ENCODE measurements at regions not wholly inside any gene's neighbourhood (a gene's known extent, or its start where the extent isn't known, plus 50 kb on each side); places are given as distances from the start of the nearest gene placed in this dataset.

- H3K27me3 ChIP-seq (replicated peaks in 1 of 2; ENCODE audit: control insufficient read depth in 2 of 2, insufficient read depth in 2 of 2, low read length in 1 of 2), result no peaks in the 10 kb centered on the region
- H3K9ac ChIP-seq (ENCODE audit: control insufficient read depth, insufficient read depth, low read length), result no peak overlapping the region
- no peaks in the 10 kb centered on the region for H3K79me2 ChIP-seq (ENCODE audit: control insufficient read depth, insufficient read depth, low read length)
- FAIRE-seq, result no peak
- no TSS peak for BruUV-seq (replicated peaks)
- no peaks in the 10 kb centered on the region for H3K9me3 ChIP-seq (replicated peaks; ENCODE audit: control insufficient read depth, insufficient read depth, low read length)
- in situ Hi-C loops (cut with MboI) (no loop called here), intact Hi-C loops (cut with micrococcal nuclease; ENCODE audit: unreplicated experiment) (no loop called here)
- ATAC-seq, result no peak
- SMC1A ChIA-PET (ENCODE audit: uncharacterized antibody, unreplicated experiment), result no interaction called here
- WGBS (ENCODE audit: insufficient coverage, insufficient replicate concordance, low lambda C conversion rate, missing lambda C conversion rate), result 14% methylated on average over 2 of the region's 2 CpGs
- H3K4me3 ChIP-seq, result no peak overlapping the region
- RAD21 ChIA-PET (ENCODE audit: unreplicated experiment), result no interaction called here
- no peak for TF ChIP-seq SREBF1 (IDR thresholded peaks at IDR 0.05; ENCODE audit: low read length)
- H3K4me1 ChIP-seq (ENCODE audit: control insufficient read depth, insufficient read depth, low read length), result no peaks in the 10 kb centered on the region
- no peak overlapping the region for H3K4me2 ChIP-seq (ENCODE audit: control insufficient read depth, insufficient read depth)
- CTCF ChIA-PET, result no interaction called here
- H2AFZ ChIP-seq (ENCODE audit: control insufficient read depth, low read depth, low read length), result no peak overlapping the region
- H4K20me1 ChIP-seq (ENCODE audit: control insufficient read depth, insufficient read depth), result no peaks in the 10 kb centered on the region
- POLR2A ChIA-PET, result no interaction called here
- no peak overlapping the region for H3K27ac ChIP-seq (ENCODE audit: control insufficient read depth, insufficient read depth)
- DNase-seq (ENCODE audit: low read depth, low spot score), result no peak
- no peaks in the 10 kb centered on the region for H3K36me3 ChIP-seq (ENCODE audit: control insufficient read depth in 2 of 2, insufficient read depth in 2 of 2, low read length in 1 of 2)
These were observed 1287.4 kb upstream of the B3GALT2 start for GRCh38 chr1:194473766-194474165.

- intact Hi-C loops (cut with micrococcal nuclease; ENCODE audit: unreplicated experiment) (no loop called here), in situ Hi-C loops (cut with MboI) (no loop called here)
- Histone ChIP-seq H3K27ac (ENCODE audit: control insufficient read depth, insufficient read depth) (no peak overlapping the region), H3K27me3 (replicated peaks in 1 of 2; ENCODE audit: control insufficient read depth in 2 of 2, insufficient read depth in 2 of 2, low read length in 1 of 2) (no peaks in the 10 kb centered on the region), H3K9ac (ENCODE audit: control insufficient read depth, insufficient read depth, low read length) (no peak overlapping the region), H3K4me2 (ENCODE audit: control insufficient read depth, insufficient read depth) (no peak overlapping the region), H4K20me1 (ENCODE audit: control insufficient read depth, insufficient read depth) (no peaks in the 10 kb centered on the region), H3K36me3 (ENCODE audit: control insufficient read depth in 2 of 2, insufficient read depth in 2 of 2, low read length in 1 of 2) (no peaks in the 10 kb centered on the region), H3K4me1 (ENCODE audit: control insufficient read depth, insufficient read depth, low read length) (no peaks in the 10 kb centered on the region), H2AFZ (ENCODE audit: control insufficient read depth, low read depth, low read length) (no peak overlapping the region), H3K4me3 (no peak overlapping the region), H3K79me2 (ENCODE audit: control insufficient read depth, insufficient read depth, low read length) (no peaks in the 10 kb centered on the region), H3K9me3 (replicated peaks; ENCODE audit: control insufficient read depth, insufficient read depth, low read length) (no peaks in the 10 kb centered on the region)
- ChIA-PET POLR2A (no interaction called here), CTCF (no interaction called here), SMC1A (ENCODE audit: uncharacterized antibody, unreplicated experiment) (interaction anchor here (0.9 kb wide), 1 partner anchor 66 kb away, joined by 3 read pairs; no protein-coding TSS in a partner anchor), RAD21 (ENCODE audit: unreplicated experiment) (no interaction called here)
- ATAC-seq, result no peak
- BruUV-seq (replicated peaks), result no TSS peak
- no peak for TF ChIP-seq SMAD5 (IDR thresholded peaks at IDR 0.05; ENCODE audit: low read depth)
- no peak for TF ChIP-seq CEBPB (IDR thresholded peaks at IDR 0.05; ENCODE audit: borderline replicate concordance in 1 of 2, low read depth in 2 of 2, low read length in 2 of 2)
- no peak for TF ChIP-seq MXI1 (IDR thresholded peaks at IDR 0.05; ENCODE audit: low read depth, low read length)
- no peak for TF ChIP-seq NR2C1 (IDR thresholded peaks at IDR 0.05)
- TF ChIP-seq SMAD1 (IDR thresholded peaks at IDR 0.05; ENCODE audit: low read depth, partially characterized antibody), result no peak
- no peak for TF ChIP-seq RBBP5 (conservative IDR thresholded peaks at IDR 0.05)
- TF ChIP-seq FOXK2 (IDR thresholded peaks at IDR 0.05), result no peak
- no peak for TF ChIP-seq ASH2L (IDR thresholded peaks at IDR 0.05; ENCODE audit: borderline replicate concordance, low read depth)
- TF ChIP-seq CBX3 (IDR thresholded peaks at IDR 0.05; ENCODE audit: borderline replicate concordance, low read depth), result no peak
- TF ChIP-seq SREBF1 (IDR thresholded peaks at IDR 0.05; ENCODE audit: low read length), result no peak
- no peak for TF ChIP-seq IKZF1 (conservative IDR thresholded peaks at IDR 0.05)
- no peak for TF ChIP-seq MTA2 (IDR thresholded peaks at IDR 0.05; ENCODE audit: low read depth)
- no peak for TF ChIP-seq BCL11A (IDR thresholded peaks at IDR 0.05; ENCODE audit: low read depth, low read length)
- TF ChIP-seq POU2F2 (IDR thresholded peaks at IDR 0.05; ENCODE audit: borderline replicate concordance, low read depth, low read length), result no peak
- TF ChIP-seq POLR2AphosphoS5 (IDR thresholded peaks at IDR 0.05; ENCODE audit: low read length), result no peak
- no peak for TF ChIP-seq GATAD2B (conservative IDR thresholded peaks at IDR 0.05; ENCODE audit: low read depth)
- TF ChIP-seq NFIC (IDR thresholded peaks at IDR 0.05; ENCODE audit: low read depth, low read length), result no peak
- TF ChIP-seq SREBF2 (IDR thresholded peaks at IDR 0.05; ENCODE audit: low read length), result no peak
- no peak for TF ChIP-seq STAT1 (conservative IDR thresholded peaks at IDR 0.05)
- TF ChIP-seq TARDBP (IDR thresholded peaks at IDR 0.05; ENCODE audit: borderline replicate concordance), result no peak
- FAIRE-seq, result no peak
- no peak for DNase-seq (ENCODE audit: low read depth, low spot score)
- WGBS (ENCODE audit: insufficient coverage, insufficient replicate concordance, low lambda C conversion rate, missing lambda C conversion rate), result 5% methylated on average over 1 of the region's 1 CpG
These were observed 1282.9 kb upstream of the B3GALT2 start for GRCh38 chr1:194469282-194469681.
